ENCODE measurements at regions not wholly inside any gene's neighbourhood (a gene's known extent, or its start where the extent isn't known, plus 50 kb on each side); places are given as distances from the start of the nearest gene placed in this dataset.
"Not testable (repeated sequence)": the region's sequence is repeated elsewhere in the genome, so short reads cannot be mapped to it uniquely, and the experiment has no call there.

GRCh38 chr22:49657974-49658590 lies 169.6 kb downstream of the BRD1 start:
- no peak for DNase-seq

- DNase-seq: peak; percentile 44 to 86 (median 58)
Observed at GRCh38 chr22:49657275-49657973, 170.2 kb downstream of the BRD1 start.

- DNase-seq: not testable (repeated sequence)
Observed at GRCh38 chr22:49656883-49657274, 170.8 kb downstream of the BRD1 start.

- no peak for DNase-seq
Observed at GRCh38 chr22:49656291-49656851, 171.3 kb downstream of the BRD1 start.

- DNase-seq: no peak
Observed at GRCh38 chr22:49655168-49655812, 172.4 kb downstream of the BRD1 start.

- no peak for DNase-seq
Observed at GRCh38 chr22:49650336-49651241, 177.1 kb downstream of the BRD1 start.

- no peak for DNase-seq
Observed at GRCh38 chr22:49649166-49650068, 178.3 kb downstream of the BRD1 start.

GRCh38 chr22:49648053-49648452 lies 179.6 kb downstream of the BRD1 start:
- no peak for DNase-seq

- DNase-seq: no peak
Observed at GRCh38 chr22:49647627-49648026, 180.0 kb downstream of the BRD1 start.

GRCh38 chr22:49646876-49647275 lies 180.8 kb downstream of the BRD1 start:
- DNase-seq: no peak

GRCh38 chr22:49645791-49646550 lies 181.7 kb downstream of the BRD1 start:
- DNase-seq: no peak

GRCh38 chr22:49645257-49645656 lies 182.4 kb downstream of the BRD1 start:
- DNase-seq: no peak

- DNase-seq: no peak
Observed at GRCh38 chr22:49643998-49644397, 183.7 kb downstream of the BRD1 start.

GRCh38 chr22:49643466-49643865 lies 184.2 kb downstream of the BRD1 start:
- DNase-seq: no peak

GRCh38 chr22:49642741-49643140 lies 184.9 kb downstream of the BRD1 start:
- DNase-seq: no peak

- no peak for DNase-seq
Observed at GRCh38 chr22:49642331-49642730, 185.3 kb downstream of the BRD1 start.

GRCh38 chr22:49641770-49642313 lies 185.8 kb downstream of the BRD1 start:
- DNase-seq: no peak

- DNase-seq: no peak
Observed at GRCh38 chr22:49640366-49641095, 187.1 kb downstream of the BRD1 start.

GRCh38 chr22:49639956-49640355 lies 187.7 kb downstream of the BRD1 start:
- DNase-seq: no peak

- no peak for DNase-seq
Observed at GRCh38 chr22:49638788-49639187, 188.9 kb downstream of the BRD1 start.
